Stimulated activated naive CD8-positive, alpha-beta T cell treated with anti-CD3 and anti-CD28 coated beads, Interleukin-15, amount 100 ng/mL, for 72 hours (primary cell): ENCODE measurements at regions not wholly inside any gene's neighbourhood (a gene's known extent, or its start where the extent isn't known, plus 50 kb on each side); places are given as distances from the start of the nearest gene placed in this dataset.
A peak's percentile ranks its signal among the peaks of the same experiment; 100 is the strongest.

Experiments used
- ATAC-seq: fragments of 150-1000 bp; cut with Tn5 transposase; 2 replicates; pipeline ENCODE4 v1.10.0; 2021; ENCODE audit warnings: mild to moderate bottlenecking, moderate library complexity
- DNase-seq, 2 donors: peaks; one replicate each; pipeline ENCODE4 v3.0.0; 2021 to 2022
- H3K27ac Mint-ChIP-seq, 2 donors: one replicate each; pipeline ENCODE4 v1.8.0; 2022; ENCODE audit warnings: mild to moderate bottlenecking in 2 of 2, mixed read lengths in 2 of 2, moderate library complexity in 2 of 2
- H3K27me3 Mint-ChIP-seq: one replicate; pipeline ENCODE4 v1.8.0; 2022; ENCODE audit warnings: mixed read lengths
- H3K4me1 Mint-ChIP-seq: one replicate; pipeline ENCODE4 v1.8.0; 2022; ENCODE audit warnings: mild to moderate bottlenecking, mixed read lengths
- H3K4me3 Mint-ChIP-seq, 2 donors: one replicate each; pipeline ENCODE4 v1.8.0; 2022; ENCODE audit warnings: mild to moderate bottlenecking in 2 of 2, mixed read lengths in 2 of 2, moderate library complexity in 1 of 2
- H3K9me3 Mint-ChIP-seq, 2 donors: one replicate each; pipeline ENCODE4 v1.8.0; 2022; ENCODE audit warnings: mixed read lengths in 2 of 2

DNA sequence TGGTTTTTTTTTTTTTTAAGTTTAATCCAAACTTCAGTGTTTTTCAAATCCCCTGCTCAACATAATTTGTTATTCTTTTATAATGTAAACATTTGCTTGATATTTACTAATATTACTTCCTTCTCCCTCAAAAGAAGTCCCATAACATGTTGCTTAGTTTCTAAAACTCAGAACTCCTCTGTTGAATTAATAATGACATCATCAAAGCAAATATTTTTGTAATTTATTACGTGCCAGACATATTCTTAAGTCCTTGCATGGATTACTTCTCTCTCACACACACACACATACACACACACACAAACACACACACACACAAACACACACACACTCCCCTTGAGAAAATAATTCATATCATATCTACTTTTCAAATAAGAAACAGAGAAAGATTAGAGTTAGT lies 1432.3 kb upstream of the SPRY2 start:
- peaks cover 0 to 2% of the 10 kb centered on the region in 2 donors for H3K9me3 Mint-ChIP-seq
- DNase-seq (no peak), ATAC-seq (no peak)
- H3K27ac Mint-ChIP-seq: no peak overlapping the region
- H3K4me1 Mint-ChIP-seq: no peaks in the 10 kb centered on the region
- no peaks in the 10 kb centered on the region for H3K27me3 Mint-ChIP-seq
- H3K4me3 Mint-ChIP-seq: no peak overlapping the region

DNA sequence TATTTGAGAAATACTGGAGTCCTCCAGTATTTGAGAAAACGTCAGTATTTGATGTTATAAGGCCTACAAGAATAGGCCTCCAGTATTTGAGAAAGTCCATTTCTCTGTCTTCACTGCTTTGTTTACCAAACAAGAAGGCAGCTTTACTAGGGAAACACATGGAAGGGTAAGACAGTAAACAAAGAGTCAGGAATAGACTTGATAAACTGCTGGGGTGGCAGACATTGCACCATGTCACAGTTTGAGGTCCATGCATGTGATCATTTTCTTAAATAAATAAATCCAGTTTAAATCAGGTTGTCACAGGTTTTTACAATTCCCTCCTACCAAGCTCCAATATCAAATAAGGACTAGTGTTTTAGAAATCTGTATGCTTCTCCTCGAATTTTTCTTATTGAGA lies 1431.0 kb upstream of the SPRY2 start:
- no peaks in the 10 kb centered on the region for H3K27me3 Mint-ChIP-seq
- no peaks in the 10 kb centered on the region for H3K9me3 Mint-ChIP-seq
- no peak for ATAC-seq
- no peak overlapping the region for H3K4me3 Mint-ChIP-seq
- H3K27ac Mint-ChIP-seq: no peak overlapping the region
- no peaks in the 10 kb centered on the region for H3K4me1 Mint-ChIP-seq
- no peak for DNase-seq

- Mint-ChIP-seq H3K27me3 (no peaks in the 10 kb centered on the region), H3K9me3 (peaks cover under 1 to 2% of the 10 kb centered on the region in 2 donors), H3K4me3 (no peak overlapping the region), H3K4me1 (no peaks in the 10 kb centered on the region), H3K27ac (no peak overlapping the region)
- ATAC-seq (no peak), DNase-seq (no peak)
Measured at GRCh38 chr13:81770868-81771505, 1430.1 kb upstream of the SPRY2 start.

DNA sequence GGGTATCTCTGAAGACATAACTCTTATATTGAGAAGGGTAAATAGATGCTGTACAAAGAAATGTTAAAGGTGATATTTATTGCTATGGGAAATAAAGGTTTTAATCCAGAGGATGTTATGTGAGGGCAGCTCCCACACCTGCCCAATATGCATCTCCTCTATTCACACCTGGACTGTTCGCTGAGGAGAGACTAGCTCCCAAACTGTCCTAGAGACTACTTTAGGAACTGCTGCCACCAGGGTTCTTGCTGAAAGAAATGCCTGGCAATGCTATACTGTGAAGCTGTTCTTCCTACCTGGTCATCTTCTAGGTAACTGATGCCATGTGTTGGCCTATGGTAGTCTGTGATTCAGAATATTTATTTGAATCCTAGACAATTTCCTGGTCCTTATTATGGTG lies 1421.5 kb upstream of the SPRY2 start:
- Mint-ChIP-seq H3K27ac (no peak overlapping the region), H3K4me3 (no peak overlapping the region), H3K4me1 (no peaks in the 10 kb centered on the region), H3K9me3 (peaks cover 4 to 24% of the 10 kb centered on the region in 2 donors), H3K27me3 (no peaks in the 10 kb centered on the region)
- ATAC-seq: no peak
- DNase-seq: no peak

DNA sequence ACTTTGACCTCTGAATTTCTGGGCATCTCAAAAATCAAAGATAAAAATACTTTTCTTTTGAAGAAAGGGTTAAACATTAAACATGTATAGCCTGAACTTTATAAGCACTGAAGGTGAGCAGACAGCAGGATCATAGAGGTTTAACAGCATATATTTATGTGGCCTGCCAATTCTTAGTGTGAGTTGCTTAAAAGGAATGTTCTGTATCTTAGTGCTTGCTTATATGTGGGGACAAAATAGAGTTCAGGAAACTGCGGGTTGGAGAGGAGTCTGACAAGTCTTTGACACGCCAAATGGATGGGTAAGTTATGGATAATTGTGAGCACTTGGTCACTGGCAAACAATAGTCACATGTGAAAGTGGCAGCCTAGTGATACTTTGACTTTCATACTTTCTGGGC lies 1419.4 kb upstream of the SPRY2 start:
- ATAC-seq: no peak
- Mint-ChIP-seq H3K4me1 (no peaks in the 10 kb centered on the region), H3K27me3 (no peaks in the 10 kb centered on the region), H3K27ac (no peak overlapping the region), H3K9me3 (peaks cover 0 to 23% of the 10 kb centered on the region in 2 donors), H3K4me3 (no peak overlapping the region)
- no peak for DNase-seq

GRCh38 chr13:81757348-81757970 lies 1416.5 kb upstream of the SPRY2 start:
- Mint-ChIP-seq H3K27me3 (no peaks in the 10 kb centered on the region), H3K4me3 (no peak overlapping the region), H3K27ac (no peak overlapping the region), H3K9me3 (peaks cover 0 to 37% of the 10 kb centered on the region in 2 donors), H3K4me1 (no peaks in the 10 kb centered on the region)
- ATAC-seq: no peak
- no peak for DNase-seq

DNA sequence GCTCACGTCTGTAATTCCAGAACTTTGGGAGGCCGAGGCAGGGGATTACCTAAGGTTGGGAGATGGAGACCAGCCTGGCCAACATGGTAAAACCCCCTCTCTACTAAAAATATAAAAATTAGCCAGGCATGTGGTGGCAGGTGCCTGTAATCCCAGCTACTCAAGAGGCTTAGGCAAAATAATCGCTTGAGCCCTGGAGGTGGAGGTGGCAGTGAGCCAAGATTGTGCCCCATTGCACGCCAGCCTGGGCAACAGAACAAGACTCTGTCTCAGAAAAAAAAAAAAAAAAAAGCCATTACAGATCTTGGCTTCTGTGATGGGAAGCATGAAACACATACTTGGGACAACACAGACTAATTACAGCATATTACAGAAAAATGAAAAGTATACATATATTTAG lies 1404.5 kb upstream of the SPRY2 start:
- H3K4me1 Mint-ChIP-seq: no peaks in the 10 kb centered on the region
- peaks cover 0 to 14% of the 10 kb centered on the region in 2 donors for H3K9me3 Mint-ChIP-seq
- no peaks in the 10 kb centered on the region for H3K27me3 Mint-ChIP-seq
- ATAC-seq (no peak), DNase-seq (no peak)
- no peak overlapping the region for H3K4me3 Mint-ChIP-seq
- no peak overlapping the region for H3K27ac Mint-ChIP-seq

DNA sequence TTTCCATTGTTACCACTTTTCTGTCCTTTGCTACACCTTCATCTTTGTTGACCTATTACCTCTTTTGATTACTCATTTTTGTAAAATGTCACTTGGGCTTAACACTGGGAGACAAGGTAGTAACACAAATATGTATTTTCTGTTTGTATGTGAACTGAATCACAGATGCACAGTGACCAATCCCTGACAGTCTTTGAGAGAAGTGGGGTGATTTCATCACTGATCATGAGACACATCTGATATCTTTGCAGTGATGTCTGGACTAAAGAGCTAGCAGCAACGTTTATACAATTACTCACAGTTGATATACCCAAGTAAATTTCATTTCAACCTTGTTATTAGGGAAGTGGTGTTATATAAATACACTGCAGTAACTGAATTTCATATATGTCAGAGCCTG lies 1397.4 kb upstream of the SPRY2 start:
- no peak overlapping the region for H3K27ac Mint-ChIP-seq
- H3K27me3 Mint-ChIP-seq: no peaks in the 10 kb centered on the region
- no peaks in the 10 kb centered on the region for H3K4me1 Mint-ChIP-seq
- H3K9me3 Mint-ChIP-seq: peaks cover 9 to 16% of the 10 kb centered on the region in 2 donors
- H3K4me3 Mint-ChIP-seq: no peak overlapping the region
- DNase-seq (no peak), ATAC-seq (no peak)

DNA sequence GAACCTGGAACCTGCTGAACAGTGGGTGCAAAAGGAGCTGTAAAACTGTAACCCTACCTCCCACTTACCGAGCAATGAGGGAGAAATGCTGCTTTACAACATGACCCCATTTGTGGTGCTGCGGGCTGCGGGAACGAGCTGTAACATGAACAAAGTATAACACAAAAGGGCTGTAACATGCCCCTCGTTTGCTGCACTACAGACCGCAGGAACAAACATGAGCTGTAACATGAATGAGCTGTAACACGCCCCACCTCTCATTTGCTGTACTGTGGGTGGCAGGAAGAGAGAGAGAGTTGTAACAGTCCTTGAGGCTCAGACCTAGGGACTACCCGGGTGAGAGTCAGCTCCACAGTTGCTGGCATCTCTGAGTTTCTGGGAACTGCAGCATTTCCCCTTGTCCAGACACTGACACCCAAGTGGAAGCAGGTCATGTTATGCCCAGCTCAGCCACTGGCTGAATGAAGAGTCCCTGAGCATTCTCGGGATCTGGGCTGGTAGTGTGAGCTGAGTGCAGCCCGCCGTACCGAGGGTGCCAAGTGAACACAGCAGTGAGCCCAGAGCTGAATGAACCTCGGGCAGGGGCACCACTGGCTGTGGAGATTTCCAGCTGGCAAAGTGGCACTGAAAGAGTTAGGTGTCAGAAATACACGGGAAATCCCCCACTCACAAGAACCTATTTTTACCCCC lies 1385.3 kb upstream of the SPRY2 start:
- Mint-ChIP-seq H3K4me3 (no peak overlapping the region), H3K27me3 (no peaks in the 10 kb centered on the region)
- ATAC-seq: no peak

DNA sequence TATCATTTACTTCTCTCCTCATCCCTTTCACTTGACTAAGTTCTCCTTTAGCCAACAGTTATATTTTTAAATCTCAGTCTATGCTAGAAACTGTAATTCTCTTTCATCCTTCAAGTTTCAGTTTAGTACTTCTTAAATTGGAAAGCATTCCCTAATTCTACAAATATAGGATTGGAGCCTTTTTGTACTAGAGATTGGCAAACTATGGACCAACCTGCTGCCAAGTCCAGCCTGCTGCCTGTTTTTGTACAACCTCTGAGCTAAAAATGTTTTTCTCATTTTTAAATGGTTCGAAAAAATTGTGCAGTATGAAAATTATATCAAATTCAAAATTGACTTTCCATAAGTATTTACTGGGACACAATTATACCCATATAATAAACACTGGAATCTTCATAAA lies 1381.5 kb upstream of the SPRY2 start:
- H3K27me3 Mint-ChIP-seq: no peaks in the 10 kb centered on the region
- no peak overlapping the region for H3K27ac Mint-ChIP-seq
- no peaks in the 10 kb centered on the region for H3K4me1 Mint-ChIP-seq
- H3K9me3 Mint-ChIP-seq: peaks cover 7 to 12% of the 10 kb centered on the region in 2 donors
- H3K4me3 Mint-ChIP-seq: no peak overlapping the region
- no peak for ATAC-seq
- no peak for DNase-seq

More for the DNA sequence above, 1385.3 kb upstream of the SPRY2 start:
- Mint-ChIP-seq H3K27ac (no peak overlapping the region), H3K9me3 (peaks cover 4 to 20% of the 10 kb centered on the region in 2 donors), H3K4me1 (no peaks in the 10 kb centered on the region)
- no peak for DNase-seq

DNA sequence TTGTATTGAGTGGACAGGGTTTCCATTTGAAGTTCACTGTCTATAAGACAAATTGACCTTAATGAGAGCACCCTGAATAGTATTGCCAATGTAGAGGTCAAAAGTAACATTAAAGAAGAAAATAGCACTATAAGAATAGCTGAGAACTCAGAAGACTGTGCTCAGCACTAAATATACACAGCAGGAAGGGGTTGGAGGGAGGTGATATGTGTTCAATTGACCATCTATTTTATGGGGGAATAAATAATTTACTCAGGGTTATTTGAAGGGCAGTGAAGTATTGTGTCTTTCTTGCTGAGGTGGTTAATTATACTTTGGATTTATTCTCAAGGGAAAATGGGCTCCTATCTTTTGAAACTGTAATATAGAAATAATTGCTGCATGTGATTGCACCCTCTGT lies 1380.5 kb upstream of the SPRY2 start:
- Mint-ChIP-seq H3K27me3 (no peaks in the 10 kb centered on the region), H3K4me3 (no peak overlapping the region), H3K9me3 (peaks cover 7 to 12% of the 10 kb centered on the region in 2 donors), H3K4me1 (no peaks in the 10 kb centered on the region), H3K27ac (peak overlapping the region in 1 of 2 donors; percentile 85)
- no peak for DNase-seq
- no peak for ATAC-seq

- H3K27me3 Mint-ChIP-seq: no peaks in the 10 kb centered on the region
- no peak overlapping the region for H3K27ac Mint-ChIP-seq
- no peak for ATAC-seq
- H3K9me3 Mint-ChIP-seq: peaks cover 11 to 31% of the 10 kb centered on the region in 2 donors
- no peaks in the 10 kb centered on the region for H3K4me1 Mint-ChIP-seq
- H3K4me3 Mint-ChIP-seq: no peak overlapping the region
- no peak for DNase-seq
Measured at GRCh38 chr13:81714513-81714912, 1373.6 kb upstream of the SPRY2 start.

DNA sequence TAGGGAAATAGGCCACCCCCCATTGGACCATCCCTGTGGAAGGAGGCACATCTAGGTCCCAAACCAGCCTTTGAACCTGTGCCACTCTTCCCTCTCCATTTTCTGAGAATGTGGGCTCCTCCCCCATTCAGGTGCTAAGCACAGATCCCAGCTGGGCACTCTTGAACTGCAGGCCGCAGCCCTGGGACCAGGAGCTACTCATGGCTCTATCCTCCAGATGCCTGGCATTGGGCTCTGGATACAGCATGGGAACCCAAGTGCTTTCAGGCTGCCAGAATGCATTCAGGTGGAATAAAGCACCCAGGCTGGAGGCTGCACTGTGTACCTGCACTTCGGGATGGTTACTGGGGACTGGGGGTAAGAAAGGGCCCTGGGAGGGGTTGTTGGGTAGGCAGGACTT lies 1372.3 kb upstream of the SPRY2 start:
- Mint-ChIP-seq H3K9me3 (peaks cover 9 to 40% of the 10 kb centered on the region in 2 donors), H3K27me3 (no peaks in the 10 kb centered on the region), H3K4me3 (no peak overlapping the region), H3K27ac (no peak overlapping the region), H3K4me1 (no peaks in the 10 kb centered on the region)
- DNase-seq (no peak), ATAC-seq (no peak)

DNA sequence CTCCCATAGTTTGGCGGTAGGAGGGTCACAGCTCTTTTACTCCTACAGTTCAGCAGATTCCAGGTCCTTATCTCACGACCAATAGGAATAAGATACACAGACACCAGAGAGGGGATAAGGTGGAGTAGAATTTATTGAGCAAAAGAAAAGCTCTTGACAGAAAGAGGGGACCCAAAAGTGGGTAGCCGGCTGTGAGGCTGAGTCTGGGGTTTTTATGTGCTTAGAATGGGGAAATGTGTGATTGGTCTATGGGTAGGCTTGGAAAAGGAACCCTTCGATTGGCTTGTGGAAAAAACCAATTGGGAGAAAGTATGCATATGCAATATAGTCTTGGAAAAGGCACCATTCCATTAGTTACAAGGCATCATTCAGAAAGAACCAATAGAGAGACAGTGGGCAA lies 1356.9 kb upstream of the SPRY2 start:
- no peak for DNase-seq
- Mint-ChIP-seq H3K27ac (no peak overlapping the region), H3K4me3 (no peak overlapping the region), H3K9me3 (peaks cover 8 to 9% of the 10 kb centered on the region in 2 donors), H3K27me3 (no peaks in the 10 kb centered on the region), H3K4me1 (no peaks in the 10 kb centered on the region)
- no peak for ATAC-seq

DNA sequence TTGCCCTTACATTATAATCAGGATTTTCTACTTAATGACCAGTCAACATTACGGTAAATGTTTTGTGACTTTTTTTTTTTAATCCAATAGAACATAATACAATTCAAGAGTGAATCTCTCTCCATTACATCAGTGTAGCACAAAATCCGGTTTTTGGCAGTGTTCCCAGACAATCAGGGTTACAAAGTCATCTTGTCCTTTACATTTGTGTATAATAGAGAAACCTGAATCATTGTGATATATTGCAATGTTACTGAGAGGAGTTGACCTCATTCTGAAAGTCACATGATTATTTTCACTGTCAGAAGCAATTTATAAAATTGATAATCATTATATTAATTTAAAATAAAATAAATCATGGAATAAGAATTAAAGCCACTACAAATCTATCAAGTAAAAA lies 1346.0 kb upstream of the SPRY2 start:
- DNase-seq: no peak
- Mint-ChIP-seq H3K4me3 (no peak overlapping the region), H3K9me3 (peaks cover 14 to 17% of the 10 kb centered on the region in 2 donors), H3K27me3 (no peaks in the 10 kb centered on the region), H3K27ac (no peak overlapping the region), H3K4me1 (no peaks in the 10 kb centered on the region)
- no peak for ATAC-seq

DNA sequence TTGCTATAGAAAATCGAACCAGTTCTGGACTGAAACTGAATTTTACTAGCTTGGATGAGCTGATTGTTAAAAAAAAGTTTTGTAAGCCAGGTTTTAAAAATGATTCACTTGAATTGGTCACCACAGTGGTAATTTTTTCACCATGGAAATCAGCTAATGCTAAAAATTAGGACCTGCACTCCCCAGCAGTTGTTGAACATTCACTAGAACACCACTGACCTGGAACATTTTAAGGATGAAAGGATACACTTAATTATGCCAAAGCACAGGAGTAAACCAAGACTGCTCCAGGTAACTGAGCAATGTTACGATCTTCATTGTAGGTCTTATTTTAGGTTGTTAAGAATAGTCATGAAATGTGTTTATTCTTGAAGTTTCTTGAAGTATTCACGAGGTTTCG lies 1342.6 kb upstream of the SPRY2 start:
- ATAC-seq: no peak

More for the DNA sequence above, 1342.6 kb upstream of the SPRY2 start:
- Mint-ChIP-seq H3K4me1 (no peaks in the 10 kb centered on the region), H3K9me3 (peaks cover 9 to 16% of the 10 kb centered on the region in 2 donors), H3K27ac (no peak overlapping the region), H3K27me3 (no peaks in the 10 kb centered on the region), H3K4me3 (no peak overlapping the region)
- DNase-seq: no peak
